Large intestine (tissue), 3 donors: ENCODE measurements at regions not wholly inside any gene's neighbourhood (a gene's known extent, or its start where the extent isn't known, plus 50 kb on each side); places are given as distances from the start of the nearest gene placed in this dataset.
"Not testable (repeated sequence)": the region's sequence is repeated elsewhere in the genome, so short reads cannot be mapped to it uniquely, and the experiment has no call there.

Experiments
- DNase-seq, 2 donors: peaks; one replicate each; pipeline versions ENCODE4 v3.0.0 to v3.0.0-alpha.2; 2013
- H3K27ac ChIP-seq: one replicate; pipeline ENCODE4 v1.5.1; 2013; ENCODE audit warnings: low read length
- H3K27me3 ChIP-seq: 2 replicates; pipeline ENCODE4 v1.6.1; 2013; ENCODE audit warnings: low read length; ENCODE audit not compliant: control insufficient read depth, insufficient read depth
- H3K36me3 ChIP-seq: 2 replicates; pipeline ENCODE4 v1.6.1; 2013; ENCODE audit warnings: low read length; ENCODE audit not compliant: control insufficient read depth, insufficient read depth
- H3K4me1 ChIP-seq: one replicate; pipeline ENCODE4 v1.6.1; 2013; ENCODE audit warnings: low read length; ENCODE audit not compliant: control insufficient read depth, insufficient read depth
- H3K4me3 ChIP-seq: one replicate; pipeline ENCODE4 v1.5.1; 2013; ENCODE audit warnings: low read length
- H3K9me3 ChIP-seq: one replicate; pipeline ENCODE4 v1.6.1; 2013; ENCODE audit warnings: mild to moderate bottlenecking, low read depth, low read length, moderate library complexity; ENCODE audit not compliant: control insufficient read depth
- WGBS: methylation state at CpG from one replicate; pipeline ENCODE4 v1.1.5; 2013; ENCODE audit warnings: low lambda C conversion rate; ENCODE audit not compliant: insufficient coverage; 5-methylcytosine and 5-hydroxymethylcytosine counted together

GRCh38 chr1:80363689-80364475, 1357.4 kb upstream of the ADGRL4 start:
- WGBS: 100% methylated on average over 1 of the region's 5 CpGs
- H3K36me3 ChIP-seq: no peaks in the 10 kb centered on the region
- H3K9me3 ChIP-seq: no peaks in the 10 kb centered on the region
- no peak overlapping the region for H3K4me3 ChIP-seq
- DNase-seq: no peak
- H3K27me3 ChIP-seq: no peaks in the 10 kb centered on the region
- no peak overlapping the region for H3K27ac ChIP-seq
- H3K4me1 ChIP-seq: no peaks in the 10 kb centered on the region

GRCh38 chr1:80359666-80360065, 1353.1 kb upstream of the ADGRL4 start:
- Histone ChIP-seq H3K27ac (no peak overlapping the region), H3K4me1 (no peaks in the 10 kb centered on the region), H3K27me3 (no peaks in the 10 kb centered on the region), H3K9me3 (no peaks in the 10 kb centered on the region), H3K4me3 (no peak overlapping the region), H3K36me3 (no peaks in the 10 kb centered on the region)
- no peak for DNase-seq
- 80% methylated on average over 1 of the region's 2 CpGs for WGBS

- H3K4me3 ChIP-seq: no peak overlapping the region
- H3K27me3 ChIP-seq: no peaks in the 10 kb centered on the region
- H3K27ac ChIP-seq: no peak overlapping the region
- H3K36me3 ChIP-seq: no peaks in the 10 kb centered on the region
- no peak for DNase-seq
- H3K4me1 ChIP-seq: no peaks in the 10 kb centered on the region
- H3K9me3 ChIP-seq: no peaks in the 10 kb centered on the region
- 100% methylated on average over 1 of the region's 9 CpGs for WGBS
Measured at GRCh38 chr1:80349218-80349617, 1342.7 kb upstream of the ADGRL4 start.

GRCh38 chr1:80341021-80341420, 1334.5 kb upstream of the ADGRL4 start:
- H3K27me3 ChIP-seq: no peaks in the 10 kb centered on the region
- H3K27ac ChIP-seq: no peak overlapping the region
- no peaks in the 10 kb centered on the region for H3K9me3 ChIP-seq
- DNase-seq: no peak
- 100% methylated on average over 1 of the region's 3 CpGs for WGBS
- no peaks in the 10 kb centered on the region for H3K4me1 ChIP-seq
- H3K4me3 ChIP-seq: no peak overlapping the region
- no peaks in the 10 kb centered on the region for H3K36me3 ChIP-seq

GRCh38 chr1:80318108-80318507, 1311.6 kb upstream of the ADGRL4 start:
- H3K4me3 ChIP-seq: no peak overlapping the region
- no CpG with 5 or more reads among the region's 5 CpGs for WGBS
- no peaks in the 10 kb centered on the region for H3K27me3 ChIP-seq
- no peaks in the 10 kb centered on the region for H3K4me1 ChIP-seq
- no peak for DNase-seq
- H3K27ac ChIP-seq: no peak overlapping the region
- no peaks in the 10 kb centered on the region for H3K9me3 ChIP-seq
- no peaks in the 10 kb centered on the region for H3K36me3 ChIP-seq

GRCh38 chr1:80310703-80311245, 1304.2 kb upstream of the ADGRL4 start:
- Histone ChIP-seq H3K27me3 (no peaks in the 10 kb centered on the region), H3K27ac (no peak overlapping the region), H3K4me3 (no peak overlapping the region), H3K9me3 (no peaks in the 10 kb centered on the region), H3K4me1 (no peaks in the 10 kb centered on the region), H3K36me3 (no peaks in the 10 kb centered on the region)
- DNase-seq: no peak
- 74% methylated on average over 2 of the region's 4 CpGs for WGBS

- no peak for DNase-seq
- no peaks in the 10 kb centered on the region for H3K9me3 ChIP-seq
- no peak overlapping the region for H3K27ac ChIP-seq
- no peaks in the 10 kb centered on the region for H3K36me3 ChIP-seq
- no peak overlapping the region for H3K4me3 ChIP-seq
- no CpG with 5 or more reads among the region's 2 CpGs for WGBS
- no peaks in the 10 kb centered on the region for H3K4me1 ChIP-seq
- no peaks in the 10 kb centered on the region for H3K27me3 ChIP-seq
Measured at GRCh38 chr1:80305466-80305865, 1298.9 kb upstream of the ADGRL4 start.

GRCh38 chr1:80293818-80294217, 1287.3 kb upstream of the ADGRL4 start:
- Histone ChIP-seq H3K4me3 (no peak overlapping the region), H3K27ac (no peak overlapping the region), H3K27me3 (no peaks in the 10 kb centered on the region), H3K9me3 (no peaks in the 10 kb centered on the region), H3K36me3 (no peaks in the 10 kb centered on the region), H3K4me1 (no peaks in the 10 kb centered on the region)
- WGBS: 75% methylated on average over 3 of the region's 3 CpGs
- DNase-seq: no peak

GRCh38 chr1:80288750-80289149, 1282.2 kb upstream of the ADGRL4 start:
- H3K4me3 ChIP-seq, H3K27me3 ChIP-seq, H3K9me3 ChIP-seq, H3K4me1 ChIP-seq, H3K27ac ChIP-seq, H3K36me3 ChIP-seq, DNase-seq: not testable (repeated sequence)
- WGBS: no CpG with 5 or more reads among the region's 3 CpGs

GRCh38 chr1:80282536-80282935, 1276.0 kb upstream of the ADGRL4 start:
- DNase-seq: no peak
- whole genome bisulfite sequencing: 100% methylated on average over 3 of the region's 4 CpGs
- no peaks in the 10 kb centered on the region for H3K36me3 ChIP-seq
- H3K4me3 ChIP-seq: no peak overlapping the region
- H3K9me3 ChIP-seq: no peaks in the 10 kb centered on the region
- H3K27ac ChIP-seq: no peak overlapping the region
- no peaks in the 10 kb centered on the region for H3K4me1 ChIP-seq
- no peaks in the 10 kb centered on the region for H3K27me3 ChIP-seq

- Histone ChIP-seq H3K27me3 (no peaks in the 10 kb centered on the region), H3K4me3 (no peak overlapping the region), H3K36me3 (no peaks in the 10 kb centered on the region), H3K9me3 (no peaks in the 10 kb centered on the region), H3K4me1 (no peaks in the 10 kb centered on the region), H3K27ac (no peak overlapping the region)
- DNase-seq: no peak
Measured at GRCh38 chr1:80278936-80279335, 1272.4 kb upstream of the ADGRL4 start.
